ENCODE measurements at regions not wholly inside any gene's neighbourhood (a gene's known extent, or its start where the extent isn't known, plus 50 kb on each side); places are given as distances from the start of the nearest gene placed in this dataset.
"Not testable (repeated sequence)": the region's sequence is repeated elsewhere in the genome, so short reads cannot be mapped to it uniquely, and the experiment has no call there.

DNA sequence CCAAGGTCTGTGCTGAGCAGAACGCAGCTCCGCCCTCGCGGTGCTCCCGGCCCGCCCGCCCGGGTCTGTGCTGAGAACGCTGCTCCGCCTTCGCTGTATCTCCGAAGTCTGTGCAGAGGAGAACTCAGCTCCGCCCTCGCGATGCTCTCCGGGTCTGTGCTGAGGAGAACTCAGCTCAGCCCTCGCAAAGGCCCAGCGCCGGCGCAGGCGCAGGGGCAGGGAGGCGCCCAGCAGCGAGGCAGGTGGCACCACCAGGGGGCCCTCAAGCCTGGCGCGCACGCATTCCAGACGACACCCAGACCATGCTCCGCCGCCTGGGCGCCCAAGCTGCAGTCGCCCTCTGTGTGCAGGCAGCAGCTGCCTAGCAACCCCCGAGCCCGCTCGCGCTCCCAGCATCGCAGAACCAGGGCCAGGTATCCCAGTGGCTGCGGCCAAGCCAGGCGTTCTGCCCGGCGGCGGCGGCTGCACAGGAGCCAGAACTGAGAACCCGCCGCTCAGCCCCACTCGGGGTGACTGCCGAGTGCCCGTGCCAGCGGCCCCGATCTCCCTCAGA, 672.1 kb upstream of the DEFB115 start:
- DNase-seq (ENCODE audit: low spot score), result not testable (repeated sequence)

- not testable (repeated sequence) for DNase-seq (ENCODE audit: low spot score)
Observed at GRCh38 chr20:30586178-30586577, 671.3 kb upstream of the DEFB115 start.

GRCh38 chr20:30593572-30593971, 663.9 kb upstream of the DEFB115 start:
- DNase-seq (ENCODE audit: low spot score), result no peak

GRCh38 chr20:30594112-30594511, 663.4 kb upstream of the DEFB115 start:
- DNase-seq (ENCODE audit: low spot score), result no peak

- DNase-seq (ENCODE audit: low spot score), result no peak
Observed at GRCh38 chr20:30595698-30596097, 661.8 kb upstream of the DEFB115 start.

DNA sequence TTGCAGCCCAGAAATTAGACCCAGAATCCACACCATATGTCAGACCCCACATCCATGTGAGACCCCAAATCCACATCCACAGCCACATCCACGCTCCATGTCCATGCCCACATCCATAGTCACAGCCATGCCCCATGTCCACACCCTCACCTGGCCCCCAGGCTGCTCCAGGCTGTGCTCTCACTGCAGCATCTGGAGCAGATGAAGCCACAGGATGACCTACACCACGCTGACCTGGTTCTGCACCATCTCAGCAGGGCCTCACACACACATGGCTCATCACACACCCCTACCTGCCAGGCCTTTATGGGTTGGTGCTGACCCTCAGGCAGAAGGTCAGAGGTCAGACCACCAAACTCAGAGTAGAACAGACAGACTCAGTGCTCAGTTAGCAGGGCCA, 660.0 kb upstream of the DEFB115 start:
- DNase-seq (ENCODE audit: low spot score), result not testable (repeated sequence)

- DNase-seq (ENCODE audit: low spot score), result no peak
Observed at GRCh38 chr20:30598460-30599230, 658.8 kb upstream of the DEFB115 start.

DNA sequence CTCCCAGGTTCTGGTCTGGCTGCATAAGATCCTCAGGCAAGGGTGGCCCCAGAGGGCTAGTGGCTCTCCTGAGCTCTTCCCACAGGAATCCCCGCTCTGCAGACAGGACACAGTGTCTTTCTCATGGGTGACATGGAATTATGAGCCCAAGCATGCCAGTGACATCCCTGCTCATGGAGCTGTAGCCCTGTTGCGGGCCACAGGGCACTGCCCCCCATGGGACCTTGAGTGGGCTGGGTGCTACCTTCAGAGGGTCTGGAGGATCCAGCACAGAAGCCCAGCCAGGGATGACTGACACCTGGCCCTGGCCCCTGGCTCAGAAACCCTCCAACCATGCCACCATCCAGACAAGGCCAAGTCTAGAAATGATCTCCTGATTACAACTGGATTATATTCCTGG, 657.5 kb upstream of the DEFB115 start:
- no peak for DNase-seq (ENCODE audit: low spot score)

- no peak for DNase-seq (ENCODE audit: low spot score)
Observed at GRCh38 chr20:30601974-30602373, 655.5 kb upstream of the DEFB115 start.

- no peak for DNase-seq (ENCODE audit: low spot score)
Observed at GRCh38 chr20:30602424-30602823, 655.0 kb upstream of the DEFB115 start.

DNA sequence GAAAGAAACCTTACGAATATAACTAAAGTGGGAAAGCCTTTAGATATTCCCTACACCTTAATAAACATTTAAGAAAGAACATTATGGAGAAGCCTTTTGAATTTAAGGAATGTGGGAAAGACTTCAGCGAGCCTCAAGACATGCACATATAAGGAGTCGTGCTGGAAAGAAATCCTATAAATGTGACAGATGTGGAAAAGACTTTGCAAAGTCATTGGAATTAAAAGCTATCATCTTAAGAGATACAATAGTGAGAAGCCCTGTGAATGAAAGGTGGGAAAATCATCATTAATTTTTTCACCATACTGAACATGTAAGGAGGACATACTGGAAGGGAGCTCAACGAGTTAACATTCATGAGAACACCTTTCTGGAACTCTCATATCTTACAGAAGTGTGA, 650.5 kb upstream of the DEFB115 start:
- DNase-seq (ENCODE audit: low spot score), result no peak

GRCh38 chr20:30610029-30610693, 647.3 kb upstream of the DEFB115 start:
- DNase-seq (ENCODE audit: low spot score), result no peak

DNA sequence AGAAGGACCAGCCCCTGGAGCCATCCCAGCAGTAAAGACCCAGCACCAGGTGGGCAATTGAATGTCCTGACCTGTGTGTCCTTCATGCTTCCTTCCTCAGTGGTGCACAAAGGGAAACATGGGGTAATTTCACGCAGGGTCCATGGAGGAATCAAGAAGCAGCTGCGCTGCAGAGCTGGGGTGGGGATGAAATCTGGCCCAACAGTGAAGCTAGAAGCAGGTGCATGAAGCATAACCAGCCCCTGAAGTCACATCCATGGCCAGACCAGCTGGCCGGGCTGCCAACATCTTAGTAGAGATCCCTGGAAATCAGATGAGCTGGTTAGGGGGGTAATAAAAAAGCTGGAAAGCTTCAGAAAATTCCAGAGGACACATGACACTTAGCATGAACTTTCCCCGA, 646.7 kb upstream of the DEFB115 start:
- DNase-seq (ENCODE audit: low spot score), result no peak

GRCh38 chr20:30611239-30611984, 646.1 kb upstream of the DEFB115 start:
- no peak for DNase-seq (ENCODE audit: low spot score)

DNA sequence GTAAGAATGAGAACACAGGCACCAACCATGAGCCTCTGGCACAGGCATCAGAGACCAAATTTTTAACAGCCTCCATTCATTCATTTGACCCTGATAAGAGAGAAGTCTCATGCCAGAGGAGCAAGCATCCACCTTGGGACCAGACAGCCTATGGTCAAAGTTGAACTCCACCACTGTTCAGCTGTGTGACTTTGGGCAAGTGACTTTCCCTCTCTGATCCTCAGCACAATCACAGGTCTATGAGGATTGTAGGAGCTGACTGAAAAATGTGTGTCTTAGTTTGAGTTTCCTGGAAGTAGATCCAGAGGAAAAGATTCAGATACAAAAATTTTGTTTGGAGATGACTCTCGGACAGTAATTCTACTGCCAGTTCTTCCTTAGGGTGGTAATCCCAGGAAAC, 645.1 kb upstream of the DEFB115 start:
- DNase-seq (ENCODE audit: low spot score), result no peak

GRCh38 chr20:30621346-30621745, 636.1 kb upstream of the DEFB115 start:
- DNase-seq (ENCODE audit: low spot score), result not testable (repeated sequence)

DNA sequence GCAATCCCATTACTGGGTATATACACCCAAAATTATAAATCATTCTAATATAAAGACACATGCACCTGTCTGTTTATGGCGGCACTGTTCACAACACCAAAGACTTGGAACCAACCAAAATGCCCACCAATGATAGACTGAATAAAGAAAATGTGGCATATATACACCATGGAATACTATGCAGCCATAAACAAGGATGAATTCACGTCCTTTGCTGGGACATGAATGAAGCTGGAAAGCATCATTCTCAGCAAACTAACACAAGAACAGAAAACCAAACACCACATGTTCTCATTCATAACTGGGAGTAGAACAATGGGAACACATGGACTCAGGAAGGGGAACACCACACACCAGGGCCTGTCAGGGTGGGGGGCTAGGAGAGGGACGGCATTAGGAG, 633.2 kb upstream of the DEFB115 start:
- DNase-seq (ENCODE audit: low spot score), result not testable (repeated sequence)

DNA sequence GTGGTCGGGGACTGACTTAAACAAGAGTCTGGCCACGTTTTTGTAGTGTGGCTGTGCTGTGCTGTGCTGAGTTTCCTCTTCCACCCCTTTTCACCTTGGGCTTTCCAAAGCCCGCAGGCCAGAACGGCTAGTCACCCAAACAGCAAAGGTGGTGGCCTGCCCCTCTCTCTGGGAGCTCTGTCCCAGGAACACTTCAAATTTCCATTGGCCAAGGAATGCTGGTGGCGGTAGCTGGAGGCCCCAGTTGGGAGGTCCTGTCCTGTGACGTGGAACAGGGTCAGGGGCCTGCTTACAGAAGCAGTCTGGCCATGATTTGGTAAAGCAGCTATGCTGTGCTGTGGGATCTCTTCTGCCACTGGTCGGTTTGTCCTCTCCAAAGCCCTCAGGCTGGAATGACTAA, 628.1 kb upstream of the DEFB115 start:
- DNase-seq (ENCODE audit: low spot score), result not testable (repeated sequence)

- no peak for DNase-seq (ENCODE audit: low spot score)
Observed at GRCh38 chr20:30630761-30631160, 626.7 kb upstream of the DEFB115 start.

- not testable (repeated sequence) for DNase-seq (ENCODE audit: low spot score)
Observed at GRCh38 chr20:30631261-30631789, 626.1 kb upstream of the DEFB115 start.

- DNase-seq (ENCODE audit: low spot score), result not testable (repeated sequence)
Observed at GRCh38 chr20:30632773-30633172, 624.7 kb upstream of the DEFB115 start.

- not testable (repeated sequence) for DNase-seq (ENCODE audit: low spot score)
Observed at GRCh38 chr20:30641522-30641921, 615.9 kb upstream of the DEFB115 start.
